H1 (cell line): ENCODE measurements at regions not wholly inside any gene's neighbourhood (a gene's known extent, or its start where the extent isn't known, plus 50 kb on each side); places are given as distances from the start of the nearest gene placed in this dataset.

Experiments used
- CTCF ChIP-seq, 3 experiments: IDR thresholded peaks; 1 replicate in 2 of 3; 2 replicates in 1 of 3; pipeline versions ENCODE4 v1.5.1 to v1.6.1; 2011; ENCODE audit warnings: low read length in 3 of 3, mild to moderate bottlenecking in 3 of 3, inconsistent platforms in 2 of 3, low read depth in 1 of 3, moderate library complexity in 1 of 3; ENCODE audit not compliant: insufficient read depth in 1 of 3; ENCODE audit errors: control extremely low read depth in 1 of 3
- EZH2 ChIP-seq: fragments of 200-600 bp; sonication (generic); IDR thresholded peaks from 2 replicates; pipeline ENCODE4 v1.7.1; 2012; ENCODE audit warnings: low read depth, mild to moderate bottlenecking, moderate library complexity, low read length, inconsistent platforms; ENCODE audit not compliant: severe bottlenecking
- JUND ChIP-seq: IDR thresholded peaks from 2 replicates; pipeline ENCODE4 v1.6.1; 2011; ENCODE audit warnings: mild to moderate bottlenecking, improper control_type of control experiment, low read length
- KDM5A ChIP-seq: fragments of 200-600 bp; IDR thresholded peaks from 2 replicates; pipeline ENCODE4 v1.7.1; 2012; ENCODE audit warnings: mild to moderate bottlenecking, low read length, inconsistent platforms, mixed read lengths
- PHF8 ChIP-seq: fragments of 200-600 bp; sonication (generic); conservative IDR thresholded peaks from 2 replicates; pipeline ENCODE4 v1.7.1; 2012; ENCODE audit warnings: low read depth, mild to moderate bottlenecking, inconsistent platforms, low read length, moderate library complexity
- POLR2AphosphoS5 ChIP-seq: IDR thresholded peaks from 2 replicates; pipeline ENCODE4 v1.6.1; 2011; ENCODE audit warnings: low read depth, low read length
- SP2 ChIP-seq: IDR thresholded peaks from 2 replicates; pipeline ENCODE4 v1.6.1; 2012; ENCODE audit warnings: mild to moderate bottlenecking, low read length, inconsistent platforms
- TBP ChIP-seq: IDR thresholded peaks from 2 replicates; pipeline ENCODE4 v1.6.1; 2011; ENCODE audit warnings: low read depth, low read length, improper control_type of control experiment

GRCh38 chr7:20268824-20269223, 51.6 kb upstream of the MACC1 start:
- no peak for TF ChIP-seq PHF8
- TF ChIP-seq CTCF (IDR thresholded peaks at IDR 0.05; ENCODE audit: control extremely low read depth in 1 of 3, insufficient read depth in 1 of 3, low read depth in 1 of 3, low read length in 3 of 3) = no peak
- TF ChIP-seq KDM5A = no peak
- TF ChIP-seq TBP = no peak
- no peak for TF ChIP-seq JUND
- no peak for TF ChIP-seq POLR2AphosphoS5
- no peak for TF ChIP-seq SP2
- TF ChIP-seq EZH2 = no peak
